ENCODE measurements at regions not wholly inside any gene's neighbourhood (a gene's known extent, or its start where the extent isn't known, plus 50 kb on each side); places are given as distances from the start of the nearest gene placed in this dataset.

DNA sequence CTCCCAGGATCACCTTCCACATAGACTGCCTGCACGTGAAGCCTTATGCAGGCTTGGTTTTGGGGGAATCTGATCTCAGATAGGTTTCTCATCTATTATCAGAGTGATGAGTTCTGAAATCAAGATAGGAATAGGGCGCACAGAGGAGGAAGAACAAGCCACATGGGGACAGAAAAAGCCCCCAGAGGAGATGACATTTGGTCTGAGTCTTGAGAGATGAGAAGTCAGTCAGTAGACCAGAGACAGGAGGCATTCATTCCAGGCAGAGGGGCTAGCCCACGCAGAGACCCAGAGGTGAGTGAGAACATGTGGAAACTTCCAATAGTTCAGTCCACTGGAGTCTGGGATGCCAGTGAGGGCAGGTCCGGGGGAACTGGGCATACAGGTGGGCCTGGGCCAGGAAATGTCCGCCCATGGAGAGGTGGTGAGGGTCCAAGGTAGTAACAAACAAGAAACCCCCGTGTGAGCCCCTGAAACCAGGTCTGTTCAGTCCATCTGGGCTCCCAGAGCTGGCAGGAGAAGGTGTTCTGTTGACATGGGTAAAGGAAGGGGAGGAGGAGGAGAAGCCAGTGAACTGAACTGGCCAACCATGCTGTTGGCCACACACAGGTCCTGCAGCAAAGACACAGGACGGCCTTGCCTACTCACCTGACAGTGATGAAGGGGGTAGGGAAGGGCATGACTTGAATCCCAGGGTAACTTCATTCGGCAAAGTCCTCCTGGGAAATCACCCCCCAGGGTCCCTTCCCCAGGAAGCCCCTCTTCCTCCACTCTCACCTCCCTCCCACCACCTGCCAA lies 69.3 kb upstream of the SMNDC1 start:
- H3K4me3 Mint-ChIP-seq (ENCODE audit: unreplicated experiment) = no peak overlapping the region

GRCh38 chr10:110375121-110375520 lies 70.4 kb upstream of the SMNDC1 start:
- ChIA-PET POLR2A (no interaction called here), CTCF (no interaction called here)
- BruUV-seq (replicated peaks) = no TSS peak
- no peak for DNase-seq
- H3K4me3 Mint-ChIP-seq (ENCODE audit: unreplicated experiment) = no peak overlapping the region
- intact Hi-C loops (cut with micrococcal nuclease; ENCODE audit: unreplicated experiment) = no loop called here
- Histone ChIP-seq H3K4me3 (ENCODE audit: low read depth, low read length) (no peak overlapping the region), H3K9me3 (no peaks in the 10 kb centered on the region), H3K4me1 (peaks cover 31% of the 10 kb centered on the region), H3K36me3 (ENCODE audit: control insufficient read depth, insufficient read depth, low read length) (no peaks in the 10 kb centered on the region), H3K27me3 (replicated peaks; ENCODE audit: control insufficient read depth, insufficient read depth, low read length) (no peaks in the 10 kb centered on the region)
- no peaks in the 10 kb centered on the region for H3K36me3 Mint-ChIP-seq (ENCODE audit: insufficient read depth, unreplicated experiment)
- H3K27ac Mint-ChIP-seq (ENCODE audit: unreplicated experiment) = no peak overlapping the region
- H3K27me3 Mint-ChIP-seq (ENCODE audit: insufficient read depth, unreplicated experiment) = no peaks in the 10 kb centered on the region
- peaks cover 22% of the 10 kb centered on the region for H3K4me1 Mint-ChIP-seq (ENCODE audit: low read depth, unreplicated experiment)
- TF ChIP-seq CTCF (IDR thresholded peaks at IDR 0.05; ENCODE audit: insufficient read depth in 1 of 2, low read depth in 1 of 2, low read length in 1 of 2, severe bottlenecking in 1 of 2, unreplicated experiment in 1 of 2) = no peak
- H3K9me3 Mint-ChIP-seq (ENCODE audit: unreplicated experiment) = no peaks in the 10 kb centered on the region

More for the DNA sequence above, 69.3 kb upstream of the SMNDC1 start:
- peaks cover 30% of the 10 kb centered on the region for H3K4me1 ChIP-seq
- H3K36me3 Mint-ChIP-seq (ENCODE audit: insufficient read depth, unreplicated experiment) = no peaks in the 10 kb centered on the region
- no peaks in the 10 kb centered on the region for H3K9me3 ChIP-seq
- H3K4me3 ChIP-seq (ENCODE audit: low read depth, low read length) = no peak overlapping the region
- CTCF ChIA-PET = no interaction called here
- no peak overlapping the region for H3K27ac Mint-ChIP-seq (ENCODE audit: unreplicated experiment)
- BruUV-seq (replicated peaks) = no TSS peak
- H3K27me3 Mint-ChIP-seq (ENCODE audit: insufficient read depth, unreplicated experiment) = no peaks in the 10 kb centered on the region
- no peaks in the 10 kb centered on the region for H3K9me3 Mint-ChIP-seq (ENCODE audit: unreplicated experiment)
- no peaks in the 10 kb centered on the region for H3K27me3 ChIP-seq (replicated peaks; ENCODE audit: control insufficient read depth, insufficient read depth, low read length)
- TF ChIP-seq CTCF (IDR thresholded peaks at IDR 0.05; ENCODE audit: insufficient read depth in 1 of 2, low read depth in 1 of 2, low read length in 1 of 2, severe bottlenecking in 1 of 2, unreplicated experiment in 1 of 2) = no peak
- intact Hi-C loops (cut with micrococcal nuclease; ENCODE audit: unreplicated experiment) = no loop called here
- DNase-seq = no peak
- peaks cover 20% of the 10 kb centered on the region for H3K4me1 Mint-ChIP-seq (ENCODE audit: low read depth, unreplicated experiment)
- POLR2A ChIA-PET = no interaction called here
- H3K36me3 ChIP-seq (ENCODE audit: control insufficient read depth, insufficient read depth, low read length) = no peaks in the 10 kb centered on the region

GRCh38 chr10:110376021-110376766 lies 71.5 kb upstream of the SMNDC1 start:
- no peaks in the 10 kb centered on the region for H3K27me3 Mint-ChIP-seq (ENCODE audit: insufficient read depth, unreplicated experiment)
- intact Hi-C loops (cut with micrococcal nuclease; ENCODE audit: unreplicated experiment) = no loop called here
- no peaks in the 10 kb centered on the region for H3K9me3 ChIP-seq
- H3K4me1 ChIP-seq = peaks cover 31% of the 10 kb centered on the region
- H3K27me3 ChIP-seq (replicated peaks; ENCODE audit: control insufficient read depth, insufficient read depth, low read length) = no peaks in the 10 kb centered on the region
- no peak for DNase-seq
- peaks cover 22% of the 10 kb centered on the region for H3K4me1 Mint-ChIP-seq (ENCODE audit: low read depth, unreplicated experiment)
- H3K9me3 Mint-ChIP-seq (ENCODE audit: unreplicated experiment) = no peaks in the 10 kb centered on the region
- H3K36me3 ChIP-seq (ENCODE audit: control insufficient read depth, insufficient read depth, low read length) = no peaks in the 10 kb centered on the region
- POLR2A ChIA-PET = no interaction called here
- BruUV-seq (replicated peaks) = no TSS peak
- H3K27ac Mint-ChIP-seq (ENCODE audit: unreplicated experiment) = peak overlapping the region; percentile 68
- TF ChIP-seq CTCF (IDR thresholded peaks at IDR 0.05; ENCODE audit: insufficient read depth in 1 of 2, low read depth in 1 of 2, low read length in 1 of 2, severe bottlenecking in 1 of 2, unreplicated experiment in 1 of 2) = no peak
- no peaks in the 10 kb centered on the region for H3K36me3 Mint-ChIP-seq (ENCODE audit: insufficient read depth, unreplicated experiment)
- no peak overlapping the region for H3K4me3 ChIP-seq (ENCODE audit: low read depth, low read length)
- CTCF ChIA-PET = no interaction called here
- H3K4me3 Mint-ChIP-seq (ENCODE audit: unreplicated experiment) = no peak overlapping the region

Data from Caco-2 (cell line).